Activated naive CD8-positive, alpha-beta T cell treated with anti-CD3 and anti-CD28 coated beads for 36 hours (primary cell): ENCODE measurements at regions not wholly inside any gene's neighbourhood (a gene's known extent, or its start where the extent isn't known, plus 50 kb on each side); places are given as distances from the start of the nearest gene placed in this dataset.

Source experiments
- DNase-seq: peaks from one replicate; pipeline ENCODE4 v3.0.0; 2021
- H3K27ac Mint-ChIP-seq: one replicate; pipeline ENCODE4 v1.8.0; 2022; ENCODE audit warnings: mild to moderate bottlenecking, moderate library complexity, mixed read lengths
- H3K27me3 Mint-ChIP-seq: one replicate; pipeline ENCODE4 v1.8.0; 2022; ENCODE audit warnings: mild to moderate bottlenecking, mixed read lengths
- H3K36me3 Mint-ChIP-seq: one replicate; pipeline ENCODE4 v1.8.0; 2021; ENCODE audit warnings: mild to moderate bottlenecking, mixed read lengths
- H3K4me1 Mint-ChIP-seq: one replicate; pipeline ENCODE4 v1.8.0; 2021; ENCODE audit warnings: mixed read lengths
- H3K4me3 Mint-ChIP-seq: one replicate; pipeline ENCODE4 v1.8.0; 2022; ENCODE audit warnings: mild to moderate bottlenecking, moderate library complexity, mixed read lengths
- H3K9me3 Mint-ChIP-seq: one replicate; pipeline ENCODE4 v1.8.0; 2022; ENCODE audit warnings: mixed read lengths

- H3K4me1 Mint-ChIP-seq: no peaks in the 10 kb centered on the region
- H3K9me3 Mint-ChIP-seq: no peaks in the 10 kb centered on the region
- H3K27ac Mint-ChIP-seq: no peak overlapping the region
- H3K27me3 Mint-ChIP-seq: peaks cover 8% of the 10 kb centered on the region
- no peaks in the 10 kb centered on the region for H3K36me3 Mint-ChIP-seq
- no peak for DNase-seq
- no peak overlapping the region for H3K4me3 Mint-ChIP-seq
Observed at GRCh38 chr18:45417392-45417791, 197.9 kb upstream of the SLC14A2 start.

GRCh38 chr18:45423659-45424058 lies 191.6 kb upstream of the SLC14A2 start:
- Mint-ChIP-seq H3K27me3 (no peaks in the 10 kb centered on the region), H3K4me1 (no peaks in the 10 kb centered on the region), H3K9me3 (no peaks in the 10 kb centered on the region), H3K27ac (no peak overlapping the region), H3K36me3 (no peaks in the 10 kb centered on the region), H3K4me3 (no peak overlapping the region)
- DNase-seq: no peak

- no peak for DNase-seq
- no peak overlapping the region for H3K27ac Mint-ChIP-seq
- H3K4me1 Mint-ChIP-seq: no peaks in the 10 kb centered on the region
- H3K4me3 Mint-ChIP-seq: no peak overlapping the region
- no peaks in the 10 kb centered on the region for H3K36me3 Mint-ChIP-seq
- no peaks in the 10 kb centered on the region for H3K9me3 Mint-ChIP-seq
- no peaks in the 10 kb centered on the region for H3K27me3 Mint-ChIP-seq
Observed at GRCh38 chr18:45430041-45430440, 185.2 kb upstream of the SLC14A2 start.

GRCh38 chr18:45435810-45436209 lies 179.5 kb upstream of the SLC14A2 start:
- no peaks in the 10 kb centered on the region for H3K4me1 Mint-ChIP-seq
- no peak for DNase-seq
- H3K4me3 Mint-ChIP-seq: no peak overlapping the region
- H3K27me3 Mint-ChIP-seq: no peaks in the 10 kb centered on the region
- no peaks in the 10 kb centered on the region for H3K9me3 Mint-ChIP-seq
- no peak overlapping the region for H3K27ac Mint-ChIP-seq
- no peaks in the 10 kb centered on the region for H3K36me3 Mint-ChIP-seq

- Mint-ChIP-seq H3K27ac (no peak overlapping the region), H3K36me3 (no peaks in the 10 kb centered on the region), H3K4me3 (no peak overlapping the region), H3K9me3 (no peaks in the 10 kb centered on the region), H3K4me1 (no peaks in the 10 kb centered on the region), H3K27me3 (no peaks in the 10 kb centered on the region)
- DNase-seq: no peak
Observed at GRCh38 chr18:45437366-45437765, 177.9 kb upstream of the SLC14A2 start.

- Mint-ChIP-seq H3K27me3 (no peaks in the 10 kb centered on the region), H3K4me3 (no peak overlapping the region), H3K36me3 (no peaks in the 10 kb centered on the region), H3K9me3 (no peaks in the 10 kb centered on the region), H3K4me1 (no peaks in the 10 kb centered on the region), H3K27ac (no peak overlapping the region)
- no peak for DNase-seq
Observed at GRCh38 chr18:45439851-45440645, 175.2 kb upstream of the SLC14A2 start.

- H3K9me3 Mint-ChIP-seq: no peaks in the 10 kb centered on the region
- H3K27me3 Mint-ChIP-seq: no peaks in the 10 kb centered on the region
- no peak overlapping the region for H3K27ac Mint-ChIP-seq
- H3K4me3 Mint-ChIP-seq: no peak overlapping the region
- no peaks in the 10 kb centered on the region for H3K4me1 Mint-ChIP-seq
- no peaks in the 10 kb centered on the region for H3K36me3 Mint-ChIP-seq
- no peak for DNase-seq
Observed at GRCh38 chr18:45441110-45441847, 174.0 kb upstream of the SLC14A2 start.

- Mint-ChIP-seq H3K27ac (no peak overlapping the region), H3K9me3 (no peaks in the 10 kb centered on the region), H3K36me3 (no peaks in the 10 kb centered on the region), H3K27me3 (no peaks in the 10 kb centered on the region), H3K4me3 (no peak overlapping the region), H3K4me1 (no peaks in the 10 kb centered on the region)
- no peak for DNase-seq
Observed at GRCh38 chr18:45444040-45444439, 171.2 kb upstream of the SLC14A2 start.

GRCh38 chr18:45447355-45448265 lies 167.7 kb upstream of the SLC14A2 start:
- no peak overlapping the region for H3K27ac Mint-ChIP-seq
- DNase-seq: no peak
- H3K36me3 Mint-ChIP-seq: no peaks in the 10 kb centered on the region
- no peaks in the 10 kb centered on the region for H3K9me3 Mint-ChIP-seq
- H3K27me3 Mint-ChIP-seq: no peaks in the 10 kb centered on the region
- no peak overlapping the region for H3K4me3 Mint-ChIP-seq
- H3K4me1 Mint-ChIP-seq: no peaks in the 10 kb centered on the region

GRCh38 chr18:45448871-45449270 lies 166.4 kb upstream of the SLC14A2 start:
- H3K36me3 Mint-ChIP-seq: no peaks in the 10 kb centered on the region
- DNase-seq: no peak
- H3K4me1 Mint-ChIP-seq: no peaks in the 10 kb centered on the region
- no peak overlapping the region for H3K4me3 Mint-ChIP-seq
- H3K27ac Mint-ChIP-seq: no peak overlapping the region
- H3K9me3 Mint-ChIP-seq: no peaks in the 10 kb centered on the region
- H3K27me3 Mint-ChIP-seq: no peaks in the 10 kb centered on the region

GRCh38 chr18:45449418-45450227 lies 165.7 kb upstream of the SLC14A2 start:
- no peak overlapping the region for H3K4me3 Mint-ChIP-seq
- H3K9me3 Mint-ChIP-seq: no peaks in the 10 kb centered on the region
- no peaks in the 10 kb centered on the region for H3K27me3 Mint-ChIP-seq
- H3K36me3 Mint-ChIP-seq: no peaks in the 10 kb centered on the region
- DNase-seq: no peak
- no peak overlapping the region for H3K27ac Mint-ChIP-seq
- no peaks in the 10 kb centered on the region for H3K4me1 Mint-ChIP-seq

GRCh38 chr18:45456090-45457021 lies 158.9 kb upstream of the SLC14A2 start:
- Mint-ChIP-seq H3K27me3 (no peaks in the 10 kb centered on the region), H3K36me3 (no peaks in the 10 kb centered on the region), H3K4me3 (no peak overlapping the region), H3K27ac (no peak overlapping the region), H3K9me3 (no peaks in the 10 kb centered on the region), H3K4me1 (no peaks in the 10 kb centered on the region)
- no peak for DNase-seq

GRCh38 chr18:45458033-45458432 lies 157.2 kb upstream of the SLC14A2 start:
- H3K4me3 Mint-ChIP-seq: no peak overlapping the region
- H3K27ac Mint-ChIP-seq: no peak overlapping the region
- no peaks in the 10 kb centered on the region for H3K36me3 Mint-ChIP-seq
- no peak for DNase-seq
- H3K9me3 Mint-ChIP-seq: no peaks in the 10 kb centered on the region
- no peaks in the 10 kb centered on the region for H3K4me1 Mint-ChIP-seq
- peaks cover 4% of the 10 kb centered on the region for H3K27me3 Mint-ChIP-seq

- Mint-ChIP-seq H3K27me3 (peaks cover 4% of the 10 kb centered on the region), H3K4me1 (no peaks in the 10 kb centered on the region)
Observed at GRCh38 chr18:45462179-45462578, 153.1 kb upstream of the SLC14A2 start.

More at GRCh38 chr18:45462179-45462578, 153.1 kb upstream of the SLC14A2 start:
- no peaks in the 10 kb centered on the region for H3K36me3 Mint-ChIP-seq
- no peak overlapping the region for H3K4me3 Mint-ChIP-seq
- no peak for DNase-seq
- no peak overlapping the region for H3K27ac Mint-ChIP-seq
- H3K9me3 Mint-ChIP-seq: no peaks in the 10 kb centered on the region
